22Rv1 (cell line): ENCODE measurements at regions not wholly inside any gene's neighbourhood (a gene's known extent, or its start where the extent isn't known, plus 50 kb on each side); places are given as distances from the start of the nearest gene placed in this dataset.

Source experiments
- ZFX ChIP-seq: fragments of 450-650 bp; IDR thresholded peaks from 2 replicates; pipeline ENCODE4 v1.6.1; 2017; ENCODE audit warnings: antibody characterized with exemption, borderline replicate concordance
- TF ChIP-seq, protein P1 (sequence below): fragments of 450-650 bp; IDR thresholded peaks from 2 replicates; pipeline ENCODE4 v1.5.1; 2017; ENCODE audit warnings: mild to moderate bottlenecking

DNA sequence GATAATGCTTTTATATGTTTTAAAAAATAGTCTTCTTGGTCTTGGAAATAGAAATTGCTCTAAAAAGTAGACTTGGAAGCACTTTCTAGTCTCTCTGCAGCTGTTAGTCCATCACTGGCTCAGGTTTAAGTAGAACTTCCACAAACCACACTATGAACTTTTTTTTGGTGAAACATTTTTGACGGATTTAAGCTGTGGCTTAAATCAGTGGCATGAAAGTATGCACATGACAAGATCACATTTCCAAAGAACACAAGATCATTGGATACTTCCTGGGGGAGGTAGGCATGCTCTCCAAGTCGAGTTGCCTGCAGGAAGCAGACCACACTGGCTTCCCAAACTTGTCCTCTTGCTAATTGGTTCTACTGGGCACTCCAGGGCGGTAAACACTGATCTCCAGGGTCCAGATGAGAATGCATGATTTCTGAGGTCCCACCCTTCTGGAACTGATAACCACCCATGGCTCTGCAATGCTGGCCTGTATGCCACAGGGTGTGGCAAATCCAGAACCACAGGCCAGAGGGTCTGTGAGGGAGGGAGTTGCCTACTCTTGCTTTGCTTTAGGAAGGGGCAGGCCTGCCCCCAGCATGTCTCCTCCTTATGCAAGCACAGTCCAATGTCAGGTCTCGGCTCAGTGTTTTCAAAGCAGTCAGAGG, 331.9 kb upstream of the SFRP2 start:
- TF ChIP-seq, protein P1, sequence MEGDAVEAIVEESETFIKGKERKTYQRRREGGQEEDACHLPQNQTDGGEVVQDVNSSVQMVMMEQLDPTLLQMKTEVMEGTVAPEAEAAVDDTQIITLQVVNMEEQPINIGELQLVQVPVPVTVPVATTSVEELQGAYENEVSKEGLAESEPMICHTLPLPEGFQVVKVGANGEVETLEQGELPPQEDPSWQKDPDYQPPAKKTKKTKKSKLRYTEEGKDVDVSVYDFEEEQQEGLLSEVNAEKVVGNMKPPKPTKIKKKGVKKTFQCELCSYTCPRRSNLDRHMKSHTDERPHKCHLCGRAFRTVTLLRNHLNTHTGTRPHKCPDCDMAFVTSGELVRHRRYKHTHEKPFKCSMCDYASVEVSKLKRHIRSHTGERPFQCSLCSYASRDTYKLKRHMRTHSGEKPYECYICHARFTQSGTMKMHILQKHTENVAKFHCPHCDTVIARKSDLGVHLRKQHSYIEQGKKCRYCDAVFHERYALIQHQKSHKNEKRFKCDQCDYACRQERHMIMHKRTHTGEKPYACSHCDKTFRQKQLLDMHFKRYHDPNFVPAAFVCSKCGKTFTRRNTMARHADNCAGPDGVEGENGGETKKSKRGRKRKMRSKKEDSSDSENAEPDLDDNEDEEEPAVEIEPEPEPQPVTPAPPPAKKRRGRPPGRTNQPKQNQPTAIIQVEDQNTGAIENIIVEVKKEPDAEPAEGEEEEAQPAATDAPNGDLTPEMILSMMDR, result no peak
- no peak for TF ChIP-seq ZFX
